Tibial artery (tissue), 4 donors: ENCODE measurements at regions not wholly inside any gene's neighbourhood (a gene's known extent, or its start where the extent isn't known, plus 50 kb on each side); places are given as distances from the start of the nearest gene placed in this dataset.

Experiments used
- DNase-seq, 2 donors: peaks; one replicate each; pipeline ENCODE4 v3.0.0-alpha.2; 2019
- H3K27ac ChIP-seq, 2 donors: fragments of 200-600 bp; sonication (generic) in 1 of 2; 1 replicate in 1 of 2; 2 replicates in 1 of 2; pipeline ENCODE4 v1.5.1; 2018 to 2019; ENCODE audit warnings: mild to moderate bottlenecking in 1 of 2
- H3K27me3 ChIP-seq, 2 donors: fragments of 200-600 bp; sonication (generic) in 1 of 2; one replicate each; pipeline versions ENCODE4 v1.5.1 to v1.6.0; 2016 to 2019
- H3K36me3 ChIP-seq, 3 donors: fragments of 200-600 bp; sonication (generic) in 2 of 3; one replicate each; pipeline ENCODE4 v1.5.1; 2016 to 2019; ENCODE audit warnings: mild to moderate bottlenecking in 2 of 3
- H3K4me1 ChIP-seq, 4 donors: fragments of 200-600 bp; sonication (generic) in 2 of 4; 1 replicate in 3 of 4; 2 replicates in 1 of 4; pipeline ENCODE4 v1.5.1; 2016 to 2019
- H3K4me3 ChIP-seq, 2 donors: fragments of 200-600 bp; sonication (generic) in 1 of 2; 1 replicate in 1 of 2; 2 replicates in 1 of 2; pipeline ENCODE4 v1.5.1; 2018 to 2019; ENCODE audit warnings: mild to moderate bottlenecking in 2 of 2
- H3K9me3 ChIP-seq, 3 donors: fragments of 200-600 bp; sonication (generic) in 1 of 3; one replicate each; pipeline ENCODE4 v1.5.1; 2016 to 2019
- intact Hi-C: fragments of 100-400 bp; cut with DNase I; formaldehyde crosslinking; loops from one replicate; pipeline ENCODE4 v1.15.0; 2023; ENCODE audit warnings: low total_unique reads
- TF ChIP-seq, protein P1 (sequence below), 2 experiments: fragments of 200-600 bp in 1 of 2; fragments of 450-650 bp in 1 of 2; IDR thresholded peaks; one replicate each; pipeline ENCODE4 v1.5.1; 2017 to 2019; ENCODE audit warnings: antibody characterized with exemption in 2 of 2, mild to moderate bottlenecking in 1 of 2, moderate library complexity in 1 of 2

DNA sequence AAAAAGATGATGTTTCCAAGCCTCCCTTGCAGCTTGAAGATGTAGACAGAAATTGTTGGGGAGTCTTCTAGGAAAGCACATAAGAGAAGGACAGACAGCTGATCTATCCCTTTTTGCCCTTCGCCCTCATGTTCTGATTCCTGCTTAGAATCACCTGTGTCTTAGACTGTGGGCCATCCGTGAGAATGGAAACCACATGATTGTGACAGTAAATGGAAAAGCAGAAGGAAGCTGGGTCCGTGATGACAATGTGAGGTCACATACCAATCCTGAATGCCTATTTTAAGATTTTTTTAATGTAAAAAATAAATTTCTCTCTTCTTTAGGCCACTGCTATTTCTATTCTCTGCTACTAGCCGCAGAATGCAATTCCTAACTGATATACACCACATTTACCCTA lies 67.7 kb upstream of the C1orf87 start:
- no peaks in the 10 kb centered on the region for H3K27me3 ChIP-seq
- no peaks in the 10 kb centered on the region for H3K9me3 ChIP-seq
- intact Hi-C loops, result no loop called here
- no peaks in the 10 kb centered on the region for H3K36me3 ChIP-seq
- DNase-seq, result no peak
- no peaks in the 10 kb centered on the region for H3K4me1 ChIP-seq
- no peak overlapping the region for H3K27ac ChIP-seq
- TF ChIP-seq, protein P1, sequence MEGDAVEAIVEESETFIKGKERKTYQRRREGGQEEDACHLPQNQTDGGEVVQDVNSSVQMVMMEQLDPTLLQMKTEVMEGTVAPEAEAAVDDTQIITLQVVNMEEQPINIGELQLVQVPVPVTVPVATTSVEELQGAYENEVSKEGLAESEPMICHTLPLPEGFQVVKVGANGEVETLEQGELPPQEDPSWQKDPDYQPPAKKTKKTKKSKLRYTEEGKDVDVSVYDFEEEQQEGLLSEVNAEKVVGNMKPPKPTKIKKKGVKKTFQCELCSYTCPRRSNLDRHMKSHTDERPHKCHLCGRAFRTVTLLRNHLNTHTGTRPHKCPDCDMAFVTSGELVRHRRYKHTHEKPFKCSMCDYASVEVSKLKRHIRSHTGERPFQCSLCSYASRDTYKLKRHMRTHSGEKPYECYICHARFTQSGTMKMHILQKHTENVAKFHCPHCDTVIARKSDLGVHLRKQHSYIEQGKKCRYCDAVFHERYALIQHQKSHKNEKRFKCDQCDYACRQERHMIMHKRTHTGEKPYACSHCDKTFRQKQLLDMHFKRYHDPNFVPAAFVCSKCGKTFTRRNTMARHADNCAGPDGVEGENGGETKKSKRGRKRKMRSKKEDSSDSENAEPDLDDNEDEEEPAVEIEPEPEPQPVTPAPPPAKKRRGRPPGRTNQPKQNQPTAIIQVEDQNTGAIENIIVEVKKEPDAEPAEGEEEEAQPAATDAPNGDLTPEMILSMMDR (IDR thresholded peaks at IDR 0.05), result no peak
- no peak overlapping the region for H3K4me3 ChIP-seq

DNA sequence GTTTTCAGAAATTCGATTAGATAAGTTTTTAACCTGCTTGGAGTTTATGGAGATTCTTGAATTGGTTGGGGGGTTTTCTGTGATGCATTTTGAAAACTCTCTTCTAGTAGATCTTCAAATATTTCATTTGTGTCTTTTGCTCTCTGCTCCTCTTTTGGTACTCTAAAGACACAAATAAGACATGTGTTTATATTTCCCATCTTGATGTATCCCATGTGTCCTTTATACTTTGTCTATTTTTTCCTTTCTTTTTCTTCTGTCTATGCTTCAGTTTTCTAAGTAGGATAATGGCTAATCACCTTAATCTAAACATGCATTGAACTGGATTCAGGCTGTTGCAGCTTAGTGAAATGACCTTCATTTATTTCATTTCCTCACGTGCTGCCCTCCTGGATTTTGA lies 63.8 kb upstream of the C1orf87 start:
- Histone ChIP-seq H3K9me3 (no peaks in the 10 kb centered on the region), H3K4me1 (peaks cover 0 to 16% (median 11%) of the 10 kb centered on the region in 4 donors), H3K36me3 (no peaks in the 10 kb centered on the region), H3K27ac (no peak overlapping the region), H3K27me3 (no peaks in the 10 kb centered on the region), H3K4me3 (no peak overlapping the region)
- no peak for DNase-seq
- TF ChIP-seq, protein P1 (IDR thresholded peaks at IDR 0.05), result no peak
- intact Hi-C loops, result no loop called here

DNA sequence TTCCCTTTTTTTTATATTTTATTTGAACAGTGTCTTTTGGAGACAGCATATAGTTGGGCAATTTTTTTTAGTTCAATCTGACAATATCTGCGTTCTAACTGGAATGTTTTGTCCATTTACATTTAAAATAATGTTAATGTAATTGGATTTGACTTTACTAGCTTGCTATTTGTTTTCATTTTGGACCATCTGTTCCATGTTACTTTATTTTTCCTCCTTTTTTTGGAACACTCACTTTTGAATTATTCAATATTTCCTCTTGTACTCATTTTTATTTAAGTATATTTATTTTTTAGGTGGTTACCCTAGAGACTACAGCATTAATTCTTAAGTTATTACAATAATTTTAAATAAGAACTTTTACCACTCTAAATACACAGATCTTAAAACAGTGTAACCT lies 62.8 kb upstream of the C1orf87 start:
- Histone ChIP-seq H3K4me3 (no peak overlapping the region), H3K4me1 (peaks cover 0 to 19% (median 11%) of the 10 kb centered on the region in 4 donors), H3K9me3 (no peaks in the 10 kb centered on the region), H3K36me3 (no peaks in the 10 kb centered on the region), H3K27ac (no peak overlapping the region), H3K27me3 (no peaks in the 10 kb centered on the region)
- TF ChIP-seq, protein P1 (IDR thresholded peaks at IDR 0.05), result no peak
- no peak for DNase-seq
- intact Hi-C loops, result no loop called here

DNA sequence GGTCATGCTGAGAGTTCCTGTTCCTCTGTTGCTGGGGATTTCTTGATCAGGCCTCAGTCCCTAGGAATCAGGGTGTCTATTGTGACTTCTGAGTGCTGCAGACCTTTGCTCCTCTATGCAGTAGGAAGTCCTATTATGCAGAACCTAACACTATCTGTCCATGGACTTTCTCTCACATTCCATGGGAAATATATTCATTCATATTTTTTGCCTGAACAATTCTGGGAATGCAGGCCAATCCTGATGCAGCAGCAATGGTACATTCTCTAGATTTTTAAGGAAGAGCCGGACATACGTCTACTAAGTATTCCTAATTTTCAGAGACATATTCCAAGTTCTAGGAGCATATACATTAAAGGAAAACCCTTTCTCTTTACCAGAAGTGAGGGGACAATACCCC lies 61.1 kb upstream of the C1orf87 start:
- H3K4me3 ChIP-seq, result no peak overlapping the region
- H3K27ac ChIP-seq, result no peak overlapping the region
- TF ChIP-seq, protein P1 (IDR thresholded peaks at IDR 0.05), result no peak
- peaks cover 0 to 34% (median 11%) of the 10 kb centered on the region in 4 donors for H3K4me1 ChIP-seq
- intact Hi-C loops, result no loop called here
- no peak for DNase-seq
- no peaks in the 10 kb centered on the region for H3K9me3 ChIP-seq
- H3K27me3 ChIP-seq, result no peaks in the 10 kb centered on the region
- H3K36me3 ChIP-seq, result no peaks in the 10 kb centered on the region

DNA sequence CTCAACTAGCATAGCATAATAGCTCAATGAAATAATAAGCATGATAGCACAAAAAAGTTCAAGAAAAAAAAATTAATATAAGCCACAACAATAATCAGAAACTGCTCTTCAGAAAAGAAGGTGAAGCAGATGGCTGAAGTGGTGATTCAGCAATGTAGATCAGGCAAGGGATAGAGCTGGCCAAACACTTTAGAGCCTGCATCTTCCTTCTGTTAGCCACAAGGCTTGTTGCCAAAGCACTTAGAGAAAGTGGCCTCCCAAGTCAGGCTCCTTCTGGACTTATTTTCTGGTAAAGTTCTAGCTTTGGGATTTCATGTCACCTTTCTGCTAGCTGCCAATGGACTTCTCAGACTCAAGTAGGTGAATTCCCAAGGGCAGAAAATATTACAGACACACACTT lies 60.3 kb upstream of the C1orf87 start:
- H3K4me3 ChIP-seq, result no peak overlapping the region
- no peaks in the 10 kb centered on the region for H3K9me3 ChIP-seq
- H3K27ac ChIP-seq, result peak overlapping the region in 1 of 2 donors; percentile 53
- H3K27me3 ChIP-seq, result no peaks in the 10 kb centered on the region
- TF ChIP-seq, protein P1 (IDR thresholded peaks at IDR 0.05), result no peak
- H3K4me1 ChIP-seq, result peaks cover 0 to 34% (median 11%) of the 10 kb centered on the region in 4 donors
- DNase-seq, result no peak
- H3K36me3 ChIP-seq, result no peaks in the 10 kb centered on the region
- intact Hi-C loops, result no loop called here
